IMR-90 (cell line): ENCODE measurements at regions not wholly inside any gene's neighbourhood (a gene's known extent, or its start where the extent isn't known, plus 50 kb on each side); places are given as distances from the start of the nearest gene placed in this dataset.

Source experiments
- ATAC-seq: fragments of 200-7000 bp; cut with Tn5 transposase; 2 replicates; pipeline ENCODE4 v1.9.1; 2020; ENCODE audit warnings: low read depth, mild to moderate bottlenecking, moderate library complexity
- BruUV-seq: library from RNA; stranded (reverse); fragments of 400-500 nt; replicated peaks from 2 replicates; lab custom pipeline; 2021; lab: Mats Ljungman, UMichigan
- CTCF ChIA-PET: fragments of 300-600 bp; formaldehyde crosslinking; extraction: SDS; loops from one replicate; lab custom pipeline; 2021; ENCODE audit warnings: antibody characterized with exemption; lab: Yijun Ruan, JAX
- POLR2A ChIA-PET: fragments of 300-600 bp; sonication (Branson Sonifier 250); formaldehyde crosslinking; loops from one replicate; lab custom pipeline; 2022; ENCODE audit warnings: antibody characterized with exemption; ENCODE audit not compliant: unreplicated experiment; lab: Charles Lee
- DNase-seq: peaks from one replicate; pipeline ENCODE4 v3.0.0; 2013
- H2AFZ ChIP-seq: replicated peaks from 2 replicates; pipeline ENCODE3; 2013; ENCODE audit warnings: low read length, mild to moderate bottlenecking; ENCODE audit not compliant: poor library complexity
- H2AK5ac ChIP-seq: 2 replicates; pipeline ENCODE4 v1.6.1; 2013; ENCODE audit warnings: low read depth, low read length, inconsistent platforms
- H2AK9ac ChIP-seq: replicated peaks from 2 replicates; pipeline ENCODE3; 2013; ENCODE audit warnings: mild to moderate bottlenecking, low read depth, low read length, moderate library complexity; ENCODE audit not compliant: poor library complexity
- H2BK120ac ChIP-seq: 2 replicates; pipeline ENCODE4 v1.6.1; 2013; ENCODE audit warnings: low read depth, low read length, inconsistent platforms
- H2BK15ac ChIP-seq: 3 replicates; pipeline ENCODE4 v1.6.1; 2013; ENCODE audit warnings: low read depth, low read length, inconsistent platforms
- H2BK20ac ChIP-seq: 2 replicates; pipeline ENCODE4 v1.6.1; 2013; ENCODE audit warnings: low read depth, mild to moderate bottlenecking, inconsistent platforms, low read length, moderate library complexity
- H2BK5ac ChIP-seq: 2 replicates; pipeline ENCODE4 v1.6.1; 2013; ENCODE audit warnings: mild to moderate bottlenecking, low read depth, low read length, inconsistent platforms; ENCODE audit not compliant: poor library complexity, severe bottlenecking
- H3K14ac ChIP-seq: replicated peaks from 2 replicates; pipeline ENCODE4 v1.6.1; 2013; ENCODE audit warnings: low read depth, low read length, inconsistent platforms
- H3K18ac ChIP-seq: 2 replicates; pipeline ENCODE4 v1.6.1; 2013; ENCODE audit warnings: low read depth, low read length, control low read depth
- H3K23ac ChIP-seq: 2 replicates; pipeline ENCODE4 v1.6.1; 2013; ENCODE audit warnings: low read depth, low read length, inconsistent platforms
- H3K27ac ChIP-seq: 2 replicates; pipeline ENCODE4 v1.5.1; 2013; ENCODE audit warnings: mild to moderate bottlenecking, control low read depth, low read length; ENCODE audit not compliant: insufficient read depth
- H3K27me3 ChIP-seq: 2 replicates; pipeline ENCODE4 v1.6.1; 2013; ENCODE audit warnings: low read length; ENCODE audit not compliant: control insufficient read depth, insufficient read depth
- H3K36me3 ChIP-seq: 2 replicates; pipeline ENCODE4 v1.6.1; 2013; ENCODE audit warnings: low read length, mixed read lengths; ENCODE audit not compliant: control insufficient read depth, insufficient read depth
- H3K4ac ChIP-seq: 2 replicates; pipeline ENCODE4 v1.6.1; 2013; ENCODE audit warnings: low read depth, low read length, inconsistent platforms
- H3K4me1 ChIP-seq: 2 replicates; pipeline ENCODE4 v1.6.1; 2013; ENCODE audit warnings: low read length, mixed read lengths; ENCODE audit not compliant: control insufficient read depth, insufficient read depth
- H3K4me2 ChIP-seq: 2 replicates; pipeline ENCODE4 v1.6.1; 2013; ENCODE audit warnings: low read depth, mild to moderate bottlenecking, control low read depth, low read length, moderate library complexity
- H3K4me3 ChIP-seq: 2 replicates; pipeline ENCODE4 v1.5.1; 2013; ENCODE audit warnings: low read depth, mild to moderate bottlenecking, control low read depth, low read length, moderate library complexity; ENCODE audit not compliant: insufficient read depth
- H3K56ac ChIP-seq: 2 replicates; pipeline ENCODE4 v1.6.1; 2013; ENCODE audit warnings: low read length, inconsistent platforms; ENCODE audit not compliant: insufficient read depth; ENCODE audit errors: extremely low read depth
- H3K79me1 ChIP-seq, 2 experiments: 2 replicates each; pipeline ENCODE4 v1.6.1; 2013; ENCODE audit warnings: low read length in 2 of 2, inconsistent platforms in 1 of 2, low read depth in 1 of 2
- H3K9ac ChIP-seq: 2 replicates; pipeline ENCODE4 v1.6.1; 2013; ENCODE audit warnings: low read depth, low read length, control low read depth
- H3K9me1 ChIP-seq: 2 replicates; pipeline ENCODE4 v1.6.1; 2013; ENCODE audit warnings: low read length, inconsistent platforms; ENCODE audit not compliant: insufficient read depth
- H3K9me3 ChIP-seq: 2 replicates; pipeline ENCODE4 v1.6.1; 2013; ENCODE audit warnings: low read length; ENCODE audit not compliant: control insufficient read depth, insufficient read depth
- H4K20me1 ChIP-seq: 2 replicates; pipeline ENCODE4 v1.6.1; 2013; ENCODE audit warnings: low read length, inconsistent platforms; ENCODE audit not compliant: insufficient read depth
- H4K5ac ChIP-seq: 2 replicates; pipeline ENCODE4 v1.6.1; 2013; ENCODE audit warnings: mild to moderate bottlenecking, low read depth, low read length, control low read depth
- H4K8ac ChIP-seq, 2 experiments: 2 replicates each; pipeline ENCODE4 v1.6.1; 2013; ENCODE audit warnings: low read depth in 2 of 2, low read length in 2 of 2, control low read depth in 1 of 2, inconsistent platforms in 1 of 2
- H4K91ac ChIP-seq: 2 replicates; pipeline ENCODE4 v1.6.1; 2013; ENCODE audit warnings: low read depth, low read length, inconsistent platforms; ENCODE audit not compliant: insufficient read depth
- CEBPB ChIP-seq: IDR thresholded peaks from 2 replicates; pipeline ENCODE4 v1.6.1; 2012; ENCODE audit warnings: low read depth, low read length, improper control_type of control experiment
- SMC3 ChIP-seq: fragments of 150-350 bp; IDR thresholded peaks from 2 replicates; pipeline ENCODE4 v1.6.1; 2016; ENCODE audit warnings: low read depth, mild to moderate bottlenecking, antibody characterized with exemption, low read length, moderate library complexity
- WGBS, 2 experiments: methylation state at CpG; one replicate each; pipeline versions ENCODE4 v1.1.5 to v1.1.7; 2013; ENCODE audit warnings: missing lambda C conversion rate in 2 of 2; ENCODE audit not compliant: insufficient read length in 1 of 2; ENCODE audit errors: extremely low coverage in 2 of 2; 5-methylcytosine and 5-hydroxymethylcytosine counted together
- dilution Hi-C: fragments of 300-500 bp; cut with HindIII; formaldehyde crosslinking; loops from one replicate; pipeline ENCODE4 v1.14.3; 2018; ENCODE audit warnings: low sequenced_read_pairs; ENCODE audit not compliant: unreplicated experiment
- in situ Hi-C: fragments of 300-500 bp; cut with MboI; formaldehyde crosslinking; loops from 3 replicates; pipeline ENCODE4 v1.14.3; 2019; ENCODE audit warnings: low sequenced_read_pairs, inconsistent platforms, mixed read lengths
- intact Hi-C: fragments of 100-400 bp; cut with micrococcal nuclease; formaldehyde crosslinking; loops from 2 replicates; pipeline ENCODE4 v1.10.0; 2022

DNA sequence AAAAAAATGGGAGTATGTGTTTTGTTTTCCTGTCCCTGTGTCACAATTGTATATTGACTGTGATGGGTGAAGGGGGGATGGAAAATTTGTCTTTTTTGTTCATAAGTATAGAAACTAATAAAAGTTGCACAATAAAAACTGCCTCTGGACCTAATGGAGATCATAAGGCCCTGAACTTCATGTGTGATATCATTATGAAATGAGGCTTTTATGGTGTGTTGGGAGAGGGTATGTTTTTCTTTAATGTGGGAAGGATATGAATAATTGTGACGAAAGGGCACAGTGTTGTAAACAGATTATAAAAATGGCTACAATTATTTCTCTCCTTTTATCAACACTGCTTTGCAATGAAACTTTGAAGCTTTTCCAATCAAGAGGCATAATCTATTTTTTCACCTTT lies 1889.3 kb upstream of the CELF4 start:
- DNase-seq = no peak
- H3K9me1 ChIP-seq = no peaks in the 10 kb centered on the region
- no peak overlapping the region; the same call in 1 of the 2 replicates for H3K18ac ChIP-seq
- H3K4me3 ChIP-seq = no peak overlapping the region
- H4K5ac ChIP-seq = peak overlapping the region; percentile 57; the same call in 1 of the 2 replicates
- ATAC-seq = no peak
- no peaks in the 10 kb centered on the region for H3K79me1 ChIP-seq
- peak overlapping the region; percentile 68 for H2BK5ac ChIP-seq
- no peak overlapping the region for H3K14ac ChIP-seq
- H3K36me3 ChIP-seq = no peaks in the 10 kb centered on the region
- no peak overlapping the region for H2AFZ ChIP-seq
- peak overlapping the region; percentile 64 to 75; a peak in 3 of 4 replicates for H4K8ac ChIP-seq
- 0 out of 2 replicates have a peak overlapping the region, but pooled peaks have one; percentile 15 for H3K4ac ChIP-seq
- no peaks in the 10 kb centered on the region for H3K9me3 ChIP-seq
- WGBS, 2 experiments = no CpG with 5 or more reads among the region's 1 CpG
- intact Hi-C loops = no loop called here
- no peak overlapping the region for H2BK20ac ChIP-seq
- dilution Hi-C loops = no loop called here
- no peak overlapping the region for H4K91ac ChIP-seq
- no peaks in the 10 kb centered on the region for H4K20me1 ChIP-seq
- in situ Hi-C loops = no loop called here
- ChIA-PET POLR2A (no interaction called here), CTCF (interaction anchor here (0.6 kb wide), 1 partner anchor 75 kb away, joined by 3 read pairs; no protein-coding TSS in a partner anchor)
- no peak overlapping the region for H3K27ac ChIP-seq
- peaks cover 4% of the 10 kb centered on the region; the same call in 1 of the 2 replicates for H3K4me1 ChIP-seq
- H3K4me2 ChIP-seq = peak overlapping the region; percentile 59
- no peak overlapping the region for H2BK15ac ChIP-seq
- no peaks in the 10 kb centered on the region for H3K27me3 ChIP-seq
- TF ChIP-seq CEBPB = 0 out of 2 replicates have a peak, but pooled peaks have one; percentile 8
- no peak for TF ChIP-seq SMC3
- no peak overlapping the region for H3K56ac ChIP-seq
- no peak overlapping the region for H2AK9ac ChIP-seq
- H3K23ac ChIP-seq = peak overlapping the region; percentile 33; the same call in 1 of the 2 replicates
- H3K9ac ChIP-seq = no peak overlapping the region
- H2BK120ac ChIP-seq = peak overlapping the region; percentile 14; the same call in 1 of the 2 replicates
- no peak overlapping the region for H2AK5ac ChIP-seq
- no TSS peak for BruUV-seq
